ENCODE measurements at regions not wholly inside any gene's neighbourhood (a gene's known extent, or its start where the extent isn't known, plus 50 kb on each side); places are given as distances from the start of the nearest gene placed in this dataset.

GRCh38 chr3:152089528-152089927, 179.2 kb upstream of the MBNL1 start (continued):
- TF ChIP-seq CEBPB (IDR thresholded peaks at IDR 0.05; ENCODE audit: low read depth, low read length) (no peak), SP4 (IDR thresholded peaks at IDR 0.05; ENCODE audit: low read length) (no peak)
